Spleen (tissue), 11 donors: ENCODE measurements at regions not wholly inside any gene's neighbourhood (a gene's known extent, or its start where the extent isn't known, plus 50 kb on each side); places are given as distances from the start of the nearest gene placed in this dataset.

ENCODE experiments used
- DNase-seq: peaks from one replicate; pipeline ENCODE4 v3.0.0-alpha.2; 2020
- H3K27ac ChIP-seq, 8 donors: fragments of 200-600 bp; sonication (generic) in 7 of 8; 1 replicate in 4 of 8; 2 replicates in 4 of 8; pipeline versions ENCODE4 v1.5.0 to v1.8.0; 2016 to 2021; ENCODE audit warnings: inconsistent platforms in 4 of 8, mild to moderate bottlenecking in 4 of 8, moderate library complexity in 1 of 8
- H3K27me3 ChIP-seq, 7 donors: fragments of 200-600 bp; sonication (generic) in 6 of 7; replicated peaks in 1 of 7; 1 replicate in 4 of 7; 2 replicates in 3 of 7; pipeline versions ENCODE4 v1.5.0 to v1.8.0; 2016 to 2021; ENCODE audit warnings: inconsistent platforms in 3 of 7, mild to moderate bottlenecking in 1 of 7
- H3K36me3 ChIP-seq, 6 donors: fragments of 200-600 bp; sonication (generic) in 5 of 6; 1 replicate in 4 of 6; 2 replicates in 2 of 6; pipeline versions ENCODE4 v1.5.0 to v1.8.0; 2016 to 2021; ENCODE audit warnings: inconsistent platforms in 2 of 6
- H3K4me1 ChIP-seq, 6 donors: fragments of 200-600 bp; sonication (generic) in 5 of 6; 1 replicate in 3 of 6; 2 replicates in 3 of 6; pipeline versions ENCODE4 v1.5.0 to v1.8.0; 2016 to 2021; ENCODE audit warnings: inconsistent platforms in 3 of 6
- H3K4me3 ChIP-seq, 8 donors: fragments of 200-600 bp; sonication (generic) in 7 of 8; 1 replicate in 4 of 8; 2 replicates in 4 of 8; pipeline versions ENCODE4 v1.5.0 to v1.8.0; 2016 to 2021; ENCODE audit warnings: inconsistent platforms in 4 of 8, mild to moderate bottlenecking in 4 of 8, moderate library complexity in 2 of 8
- H3K9me3 ChIP-seq, 8 donors: fragments of 200-600 bp; sonication (generic) in 7 of 8; 1 replicate in 4 of 8; 2 replicates in 4 of 8; pipeline versions ENCODE4 v1.5.0 to v1.8.0; 2016 to 2021; ENCODE audit warnings: inconsistent platforms in 4 of 8
- POLR2A ChIP-seq, 3 donors: fragments of 450-650 bp; IDR thresholded peaks; one replicate each; pipeline ENCODE4 v1.5.1; 2017; ENCODE audit warnings: antibody characterized with exemption in 3 of 3, mild to moderate bottlenecking in 1 of 3
- POLR2AphosphoS5 ChIP-seq, 3 donors: sonication (generic); formaldehyde crosslinking; IDR thresholded peaks; one replicate each; pipeline ENCODE4 v1.5.1; 2017; ENCODE audit warnings: antibody characterized with exemption in 3 of 3
- WGBS, 5 donors: extraction: QIAGEN DNeasy Blood & Tissue Kit in 3 of 5; methylation state at CpG; one replicate each; pipeline versions ENCODE4 v1.1.5 to v1.1.7; 2013 to 2018; 5-methylcytosine and 5-hydroxymethylcytosine counted together
- intact Hi-C: fragments of 100-400 bp; cut with DNase I; formaldehyde crosslinking; loops from one replicate; pipeline ENCODE4 v1.15.0; 2023; ENCODE audit warnings: low total_unique reads
- TF ChIP-seq, protein P1 (sequence below), 11 experiments: fragments of 200-600 bp in 7 of 11; fragments of 450-650 bp in 4 of 11; sonication (generic) in 4 of 11; IDR thresholded peaks in 8 of 11; conservative IDR thresholded peaks in 3 of 11; 1 replicate in 7 of 11; 2 replicates in 4 of 11; pipeline versions ENCODE4 v1.4.0 to v1.8.0; 2016 to 2021; ENCODE audit warnings: antibody characterized with exemption in 11 of 11, inconsistent platforms in 4 of 11, mild to moderate bottlenecking in 1 of 11
- donor health status: healthy with polysubstance abuse.
- donor health status: DM: no; HTN: no; CAD: no; lungs with moderate emphysema.
- donor health status: DM: no; HTN: no; CAD: no.
- donor health status: Bipolar disorder and iron deficiency.
- donor health status: healthy.
- donor health status: DM: no; HTN: no; CAD: no.
- donor health status: DM: yes; HTN: yes; CAD: no.

- Histone ChIP-seq H3K36me3 (no peaks in the 10 kb centered on the region), H3K27ac (no peak overlapping the region), H3K4me3 (no peak overlapping the region), H3K4me1 (peaks cover 0 to 20% (median 6%) of the 10 kb centered on the region in 6 donors), H3K27me3 (no peaks in the 10 kb centered on the region), H3K9me3 (no peaks in the 10 kb centered on the region)
- no peak for TF ChIP-seq POLR2A (IDR thresholded peaks at IDR 0.05)
- TF ChIP-seq POLR2AphosphoS5 (IDR thresholded peaks at IDR 0.05): no peak
- TF ChIP-seq, protein P1, sequence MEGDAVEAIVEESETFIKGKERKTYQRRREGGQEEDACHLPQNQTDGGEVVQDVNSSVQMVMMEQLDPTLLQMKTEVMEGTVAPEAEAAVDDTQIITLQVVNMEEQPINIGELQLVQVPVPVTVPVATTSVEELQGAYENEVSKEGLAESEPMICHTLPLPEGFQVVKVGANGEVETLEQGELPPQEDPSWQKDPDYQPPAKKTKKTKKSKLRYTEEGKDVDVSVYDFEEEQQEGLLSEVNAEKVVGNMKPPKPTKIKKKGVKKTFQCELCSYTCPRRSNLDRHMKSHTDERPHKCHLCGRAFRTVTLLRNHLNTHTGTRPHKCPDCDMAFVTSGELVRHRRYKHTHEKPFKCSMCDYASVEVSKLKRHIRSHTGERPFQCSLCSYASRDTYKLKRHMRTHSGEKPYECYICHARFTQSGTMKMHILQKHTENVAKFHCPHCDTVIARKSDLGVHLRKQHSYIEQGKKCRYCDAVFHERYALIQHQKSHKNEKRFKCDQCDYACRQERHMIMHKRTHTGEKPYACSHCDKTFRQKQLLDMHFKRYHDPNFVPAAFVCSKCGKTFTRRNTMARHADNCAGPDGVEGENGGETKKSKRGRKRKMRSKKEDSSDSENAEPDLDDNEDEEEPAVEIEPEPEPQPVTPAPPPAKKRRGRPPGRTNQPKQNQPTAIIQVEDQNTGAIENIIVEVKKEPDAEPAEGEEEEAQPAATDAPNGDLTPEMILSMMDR (IDR thresholded peaks at IDR 0.05 in 8 of 11, conservative IDR thresholded peaks at IDR 0.05 in 3 of 11): no peak
- DNase-seq: no peak
- intact Hi-C loops: no loop called here
- WGBS, 5 donors: 58 to 82% (median 79%) methylated on average over 3 of the region's 3 CpGs
These were observed 71.2 kb upstream of the SLC38A2 start for GRCh38 chr12:46443594-46444263.

GRCh38 chr12:46442738-46443137 lies 70.2 kb upstream of the SLC38A2 start:
- Histone ChIP-seq H3K9me3 (no peaks in the 10 kb centered on the region), H3K27me3 (no peaks in the 10 kb centered on the region), H3K4me1 (peaks cover 0 to 20% (median 6%) of the 10 kb centered on the region in 6 donors), H3K36me3 (no peaks in the 10 kb centered on the region), H3K4me3 (no peak overlapping the region), H3K27ac (no peak overlapping the region)
- intact Hi-C loops: no loop called here
- 68 to 89% (median 75%) methylated on average over 2 of the region's 2 CpGs for WGBS, 5 donors
- TF ChIP-seq POLR2AphosphoS5 (IDR thresholded peaks at IDR 0.05) (no peak), POLR2A (IDR thresholded peaks at IDR 0.05) (no peak)
- TF ChIP-seq, protein P1 (IDR thresholded peaks at IDR 0.05 in 8 of 11, conservative IDR thresholded peaks at IDR 0.05 in 3 of 11): no peak
- DNase-seq: no peak

- no peak for DNase-seq
- Histone ChIP-seq H3K27me3 (no peaks in the 10 kb centered on the region), H3K4me3 (no peak overlapping the region), H3K4me1 (peaks cover 0 to 20% (median 6%) of the 10 kb centered on the region in 6 donors), H3K27ac (no peak overlapping the region), H3K9me3 (no peaks in the 10 kb centered on the region), H3K36me3 (no peaks in the 10 kb centered on the region)
- WGBS, 5 donors: 83 to 95% (median 93%) methylated on average over 3 of the region's 3 CpGs
- intact Hi-C loops: no loop called here
- TF ChIP-seq, protein P1 (IDR thresholded peaks at IDR 0.05 in 8 of 11, conservative IDR thresholded peaks at IDR 0.05 in 3 of 11): no peak
- no peak for TF ChIP-seq POLR2AphosphoS5 (IDR thresholded peaks at IDR 0.05)
- no peak for TF ChIP-seq POLR2A (IDR thresholded peaks at IDR 0.05)
These were observed 69.7 kb upstream of the SLC38A2 start for GRCh38 chr12:46442239-46442638.

GRCh38 chr12:46439793-46440511 lies 67.4 kb upstream of the SLC38A2 start:
- Histone ChIP-seq H3K4me1 (peaks cover 0 to 1% (median 0%) of the 10 kb centered on the region in 6 donors), H3K36me3 (no peaks in the 10 kb centered on the region), H3K4me3 (no peak overlapping the region), H3K27me3 (no peaks in the 10 kb centered on the region), H3K27ac (no peak overlapping the region), H3K9me3 (no peaks in the 10 kb centered on the region)
- no peak for TF ChIP-seq POLR2AphosphoS5 (IDR thresholded peaks at IDR 0.05)
- TF ChIP-seq POLR2A (IDR thresholded peaks at IDR 0.05): no peak
- TF ChIP-seq, protein P1 (IDR thresholded peaks at IDR 0.05 in 8 of 11, conservative IDR thresholded peaks at IDR 0.05 in 3 of 11): no peak
- intact Hi-C loops: no loop called here
- 90 to 98% (median 95%) methylated on average over 5 of the region's 5 CpGs for WGBS, 5 donors
- no peak for DNase-seq
